ENCODE measurements at regions not wholly inside any gene's neighbourhood (a gene's known extent, or its start where the extent isn't known, plus 50 kb on each side); places are given as distances from the start of the nearest gene placed in this dataset.

GRCh38 chr13:69496981-69497380, 610.6 kb upstream of the ATXN8OS start:
- no peak for TF ChIP-seq NFIC (IDR thresholded peaks at IDR 0.05)
- TF ChIP-seq YY1 (IDR thresholded peaks at IDR 0.05; ENCODE audit: low read depth), result no peak
- TF ChIP-seq RAD21 (IDR thresholded peaks at IDR 0.05; ENCODE audit: low read depth), result no peak
- no peak for TF ChIP-seq TAF1 (IDR thresholded peaks at IDR 0.05; ENCODE audit: low read depth)
- TF ChIP-seq MAX (IDR thresholded peaks at IDR 0.05), result no peak
- TF ChIP-seq FOXM1 (IDR thresholded peaks at IDR 0.05; ENCODE audit: borderline replicate concordance, low read depth), result no peak
- no peak for TF ChIP-seq TCF12 (IDR thresholded peaks at IDR 0.05; ENCODE audit: low read depth)
- TF ChIP-seq EP300 (IDR thresholded peaks at IDR 0.05; ENCODE audit: borderline replicate concordance), result no peak
- no peak for TF ChIP-seq REST (IDR thresholded peaks at IDR 0.05; ENCODE audit: low read depth)
- no peak for TF ChIP-seq ZBTB7A (IDR thresholded peaks at IDR 0.05; ENCODE audit: low read depth)
- TF ChIP-seq CEBPB (IDR thresholded peaks at IDR 0.05), result no peak
- no peak for TF ChIP-seq USF1 (IDR thresholded peaks at IDR 0.05)
- no peak for TF ChIP-seq EGR1 (IDR thresholded peaks at IDR 0.05)
